Progenitor cell of endocrine pancreas (in vitro differentiated cells): ENCODE measurements at regions not wholly inside any gene's neighbourhood (a gene's known extent, or its start where the extent isn't known, plus 50 kb on each side); places are given as distances from the start of the nearest gene placed in this dataset.

Source experiments
- DNase-seq: peaks from one replicate; pipeline ENCODE4 v3.0.0; 2021; ENCODE audit warnings: low spot score; ENCODE audit not compliant: unreplicated experiment
- H3K27ac Mint-ChIP-seq: 2 replicates; pipeline ENCODE4 v1.8.0; 2021; ENCODE audit warnings: mild to moderate bottlenecking, moderate library complexity, mixed read lengths
- H3K27me3 Mint-ChIP-seq: 2 replicates; pipeline ENCODE4 v1.8.0; 2021; ENCODE audit warnings: mixed read lengths
- H3K36me3 Mint-ChIP-seq: 2 replicates; pipeline ENCODE4 v1.8.0; 2022; ENCODE audit warnings: mixed read lengths; ENCODE audit not compliant: insufficient read depth
- H3K4me1 Mint-ChIP-seq: 2 replicates; pipeline ENCODE4 v1.8.0; 2021; ENCODE audit warnings: low read depth, mixed read lengths
- H3K4me3 Mint-ChIP-seq: 2 replicates; pipeline ENCODE4 v1.8.0; 2021; ENCODE audit warnings: low read depth, mild to moderate bottlenecking, moderate library complexity, mixed read lengths
- H3K9me3 Mint-ChIP-seq: 2 replicates; pipeline ENCODE4 v1.8.0; 2021; ENCODE audit warnings: low read depth, mixed read lengths
- TF ChIP-seq, protein P1 (sequence below): fragments of 200-600 bp; sonication (generic); IDR thresholded peaks from one replicate; pipeline ENCODE4 v1.5.0; 2021; ENCODE audit warnings: antibody characterized with exemption, mild to moderate bottlenecking; ENCODE audit not compliant: unreplicated experiment

DNA sequence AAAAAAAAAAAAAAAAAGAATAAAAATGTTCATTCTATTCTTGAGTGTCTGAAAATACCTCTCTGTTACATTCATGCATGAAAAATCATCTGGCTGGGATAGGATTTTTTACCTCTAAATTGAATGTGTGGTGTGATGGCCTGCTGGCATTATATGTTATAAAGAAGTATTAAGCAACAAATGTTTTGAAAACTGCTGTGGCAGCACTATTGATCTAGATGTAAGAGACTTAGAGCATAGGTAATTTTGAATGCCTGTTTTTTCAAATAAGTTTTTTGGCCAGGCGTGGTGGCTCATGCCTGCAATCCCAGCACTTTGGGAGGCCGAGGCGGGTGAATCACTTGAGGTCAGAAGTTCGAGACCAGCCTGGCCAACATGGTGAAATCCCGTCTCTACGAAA is 147.0 kb upstream of the LINC00305 start:
- no peaks in the 10 kb centered on the region for H3K27me3 Mint-ChIP-seq

GRCh38 chr18:64294967-64295366 is 146.1 kb upstream of the LINC00305 start:
- H3K36me3 Mint-ChIP-seq = no peaks in the 10 kb centered on the region
- no peak for DNase-seq
- H3K4me3 Mint-ChIP-seq = no peak overlapping the region
- H3K9me3 Mint-ChIP-seq = peaks cover 4% of the 10 kb centered on the region
- no peaks in the 10 kb centered on the region for H3K27me3 Mint-ChIP-seq
- no peak overlapping the region for H3K27ac Mint-ChIP-seq
- TF ChIP-seq, protein P1, sequence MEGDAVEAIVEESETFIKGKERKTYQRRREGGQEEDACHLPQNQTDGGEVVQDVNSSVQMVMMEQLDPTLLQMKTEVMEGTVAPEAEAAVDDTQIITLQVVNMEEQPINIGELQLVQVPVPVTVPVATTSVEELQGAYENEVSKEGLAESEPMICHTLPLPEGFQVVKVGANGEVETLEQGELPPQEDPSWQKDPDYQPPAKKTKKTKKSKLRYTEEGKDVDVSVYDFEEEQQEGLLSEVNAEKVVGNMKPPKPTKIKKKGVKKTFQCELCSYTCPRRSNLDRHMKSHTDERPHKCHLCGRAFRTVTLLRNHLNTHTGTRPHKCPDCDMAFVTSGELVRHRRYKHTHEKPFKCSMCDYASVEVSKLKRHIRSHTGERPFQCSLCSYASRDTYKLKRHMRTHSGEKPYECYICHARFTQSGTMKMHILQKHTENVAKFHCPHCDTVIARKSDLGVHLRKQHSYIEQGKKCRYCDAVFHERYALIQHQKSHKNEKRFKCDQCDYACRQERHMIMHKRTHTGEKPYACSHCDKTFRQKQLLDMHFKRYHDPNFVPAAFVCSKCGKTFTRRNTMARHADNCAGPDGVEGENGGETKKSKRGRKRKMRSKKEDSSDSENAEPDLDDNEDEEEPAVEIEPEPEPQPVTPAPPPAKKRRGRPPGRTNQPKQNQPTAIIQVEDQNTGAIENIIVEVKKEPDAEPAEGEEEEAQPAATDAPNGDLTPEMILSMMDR = no peak
- no peaks in the 10 kb centered on the region for H3K4me1 Mint-ChIP-seq

More for the DNA sequence above, 147.0 kb upstream of the LINC00305 start:
- Mint-ChIP-seq H3K4me1 (no peaks in the 10 kb centered on the region), H3K27ac (no peak overlapping the region), H3K4me3 (no peak overlapping the region), H3K9me3 (peaks cover 4% of the 10 kb centered on the region), H3K36me3 (no peaks in the 10 kb centered on the region)
- no peak for DNase-seq
- TF ChIP-seq, protein P1 = no peak

- no peak overlapping the region for H3K4me3 Mint-ChIP-seq
- H3K4me1 Mint-ChIP-seq = no peaks in the 10 kb centered on the region
- H3K36me3 Mint-ChIP-seq = no peaks in the 10 kb centered on the region
- DNase-seq = no peak
- no peaks in the 10 kb centered on the region for H3K27me3 Mint-ChIP-seq
- TF ChIP-seq, protein P1 = no peak
- no peak overlapping the region for H3K27ac Mint-ChIP-seq
- H3K9me3 Mint-ChIP-seq = no peaks in the 10 kb centered on the region
Observed at GRCh38 chr18:64288432-64288831, 139.5 kb upstream of the LINC00305 start.

DNA sequence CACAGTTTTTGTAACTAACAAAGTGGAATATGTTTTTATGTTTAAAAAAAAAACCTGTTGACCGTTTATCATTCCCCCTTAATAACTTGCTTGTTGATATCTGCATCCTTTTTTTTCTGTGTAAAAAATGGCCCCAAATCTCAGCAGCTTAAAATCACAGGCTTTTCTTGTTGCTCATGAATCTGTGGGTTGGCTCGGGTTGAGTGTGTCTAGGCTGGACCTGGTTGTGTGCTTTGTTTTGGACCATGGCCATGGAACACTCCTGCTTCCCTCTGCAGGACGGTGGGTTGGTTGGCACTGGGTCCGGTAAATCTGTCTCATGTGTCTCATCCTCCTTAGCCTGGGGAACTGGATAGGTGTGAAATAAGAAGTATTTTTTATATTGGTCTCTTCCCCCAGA is 139.0 kb upstream of the LINC00305 start:
- no peaks in the 10 kb centered on the region for H3K36me3 Mint-ChIP-seq
- DNase-seq = no peak
- no peaks in the 10 kb centered on the region for H3K9me3 Mint-ChIP-seq
- no peaks in the 10 kb centered on the region for H3K4me1 Mint-ChIP-seq
- no peaks in the 10 kb centered on the region for H3K27me3 Mint-ChIP-seq
- no peak overlapping the region for H3K4me3 Mint-ChIP-seq
- H3K27ac Mint-ChIP-seq = no peak overlapping the region
- TF ChIP-seq, protein P1 = no peak

GRCh38 chr18:64283059-64283458 is 134.2 kb upstream of the LINC00305 start:
- peaks cover 26% of the 10 kb centered on the region for H3K9me3 Mint-ChIP-seq
- no peak for DNase-seq
- no peak overlapping the region for H3K27ac Mint-ChIP-seq
- no peaks in the 10 kb centered on the region for H3K27me3 Mint-ChIP-seq
- TF ChIP-seq, protein P1 = no peak
- H3K4me1 Mint-ChIP-seq = no peaks in the 10 kb centered on the region
- H3K36me3 Mint-ChIP-seq = peaks cover 3% of the 10 kb centered on the region
- no peak overlapping the region for H3K4me3 Mint-ChIP-seq

- no peak for DNase-seq
- peaks cover 22% of the 10 kb centered on the region for H3K36me3 Mint-ChIP-seq
- no peak overlapping the region for H3K27ac Mint-ChIP-seq
Observed at GRCh38 chr18:64278026-64278425, 129.1 kb upstream of the LINC00305 start.

More at GRCh38 chr18:64278026-64278425, 129.1 kb upstream of the LINC00305 start:
- Mint-ChIP-seq H3K27me3 (no peaks in the 10 kb centered on the region), H3K4me3 (no peak overlapping the region), H3K9me3 (peaks cover 51% of the 10 kb centered on the region), H3K4me1 (peaks cover 3% of the 10 kb centered on the region)
- TF ChIP-seq, protein P1 = no peak
